Thoracic aorta (tissue), 2 donors: ENCODE measurements at regions not wholly inside any gene's neighbourhood (a gene's known extent, or its start where the extent isn't known, plus 50 kb on each side); places are given as distances from the start of the nearest gene placed in this dataset.

Source experiments
- ATAC-seq: fragments of 150-250 bp; one replicate; pipeline ENCODE4 v1.8.0; 2017; ENCODE audit warnings: low read depth; ENCODE audit not compliant: insufficient number of reproducible peaks, low FRiP score
- DNase-seq: peaks from one replicate; pipeline ENCODE4 v3.0.0-alpha.2; 2020; ENCODE audit warnings: low spot score
- H3K27ac ChIP-seq, 2 donors: fragments of 200-600 bp; sonication (generic); 1 replicate in 1 of 2; 2 replicates in 1 of 2; pipeline ENCODE4 v1.5.1; 2016; ENCODE audit warnings: mild to moderate bottlenecking in 2 of 2, moderate library complexity in 2 of 2
- H3K27me3 ChIP-seq: fragments of 200-600 bp; sonication (generic); replicated peaks from 2 replicates; pipeline ENCODE4 v1.6.0; 2016; ENCODE audit warnings: mild to moderate bottlenecking; ENCODE audit not compliant: insufficient read depth
- H3K36me3 ChIP-seq: fragments of 200-600 bp; sonication (generic); one replicate; pipeline ENCODE4 v1.5.1; 2016
- H3K4me1 ChIP-seq, 2 donors: fragments of 200-600 bp; sonication (generic); 1 replicate in 1 of 2; 2 replicates in 1 of 2; pipeline versions ENCODE4 v1.5.1 to v1.6.0; 2016; ENCODE audit warnings: low read depth in 2 of 2, mild to moderate bottlenecking in 1 of 2; ENCODE audit not compliant: control insufficient read depth in 1 of 2
- H3K4me3 ChIP-seq: fragments of 200-600 bp; sonication (generic); 2 replicates; pipeline ENCODE4 v1.5.1; 2016; ENCODE audit warnings: mild to moderate bottlenecking
- H3K9me3 ChIP-seq: fragments of 200-600 bp; sonication (generic); 2 replicates; pipeline ENCODE4 v1.5.1; 2016
- CTCF ChIP-seq: fragments of 200-600 bp; sonication (generic); IDR thresholded peaks from one replicate; pipeline ENCODE4 v1.5.1; 2019; ENCODE audit warnings: antibody characterized with exemption

- no peak for ATAC-seq
- peaks cover 0 to 6% of the 10 kb centered on the region in 2 donors for H3K4me1 ChIP-seq
- peaks cover 21% of the 10 kb centered on the region for H3K36me3 ChIP-seq
- H3K27me3 ChIP-seq = no peaks in the 10 kb centered on the region
- no peak for DNase-seq
- TF ChIP-seq CTCF = no peak
- no peak overlapping the region for H3K4me3 ChIP-seq
- H3K9me3 ChIP-seq = peaks cover 8% of the 10 kb centered on the region
- H3K27ac ChIP-seq = no peak overlapping the region
Observed at GRCh38 chr19:5205937-5206750, 134.5 kb downstream of the PTPRS start.

GRCh38 chr19:5205381-5205780, 135.2 kb downstream of the PTPRS start:
- H3K27me3 ChIP-seq = no peaks in the 10 kb centered on the region
- H3K9me3 ChIP-seq = peaks cover 8% of the 10 kb centered on the region
- peaks cover 14% of the 10 kb centered on the region for H3K36me3 ChIP-seq
- H3K4me3 ChIP-seq = no peak overlapping the region
- ATAC-seq (no peak), DNase-seq (no peak)
- H3K4me1 ChIP-seq = peaks cover 0 to 6% of the 10 kb centered on the region in 2 donors
- no peak for TF ChIP-seq CTCF
- no peak overlapping the region for H3K27ac ChIP-seq

GRCh38 chr19:5204212-5204611, 136.4 kb downstream of the PTPRS start:
- Histone ChIP-seq H3K4me1 (peaks cover 0 to 6% of the 10 kb centered on the region in 2 donors), H3K27me3 (no peaks in the 10 kb centered on the region), H3K27ac (no peak overlapping the region), H3K9me3 (peaks cover 8% of the 10 kb centered on the region), H3K36me3 (peaks cover 8% of the 10 kb centered on the region), H3K4me3 (no peak overlapping the region)
- no peak for DNase-seq
- ATAC-seq = no peak
- no peak for TF ChIP-seq CTCF
